ENCODE measurements at regions not wholly inside any gene's neighbourhood (a gene's known extent, or its start where the extent isn't known, plus 50 kb on each side); places are given as distances from the start of the nearest gene placed in this dataset.

DNA sequence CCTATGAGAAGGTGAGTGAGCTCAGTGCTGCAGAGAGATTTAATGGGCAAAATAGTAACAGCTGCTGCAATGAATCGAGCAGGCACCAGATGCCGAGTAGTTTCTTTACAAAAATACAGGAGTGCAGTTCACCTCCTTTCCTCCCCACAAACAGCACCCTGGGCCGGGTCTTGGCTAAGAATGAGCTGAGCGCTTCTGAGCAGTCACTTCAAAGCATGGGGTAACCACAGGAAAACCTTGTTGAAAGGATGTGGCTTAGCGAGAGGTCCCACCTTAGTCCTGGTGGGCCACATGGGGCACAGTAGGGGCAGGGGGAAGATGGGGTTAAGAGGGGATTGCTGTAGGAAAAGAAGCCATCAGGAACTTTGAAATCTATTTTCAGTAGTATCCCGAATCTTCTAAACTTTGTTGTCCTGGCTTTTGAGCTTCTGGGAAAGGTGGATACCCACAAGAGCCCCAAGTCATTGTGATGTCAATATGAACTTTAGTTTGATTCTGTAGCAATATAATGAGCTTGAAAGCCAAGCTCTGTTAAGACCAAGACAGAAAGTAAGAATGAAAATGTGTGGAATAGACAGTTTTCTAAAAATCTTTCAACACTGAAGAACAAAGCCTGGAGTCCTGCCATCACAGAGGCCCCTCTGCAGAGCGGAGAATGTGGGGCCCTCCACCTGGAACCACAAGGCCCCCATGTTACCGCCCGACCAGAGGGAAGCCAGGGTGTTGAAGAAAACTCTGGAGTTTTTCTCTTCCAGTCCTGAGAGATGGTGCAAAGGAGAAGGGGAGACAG, 101.0 kb upstream of the ZNF236 start:
- no peak for DNase-seq (ENCODE audit: low read depth)
- Histone ChIP-seq H3K27me3 (ENCODE audit: control insufficient read depth, insufficient read depth, low read length) (no peaks in the 10 kb centered on the region), H3K36me3 (ENCODE audit: control insufficient read depth, insufficient read depth, low read length) (no peaks in the 10 kb centered on the region), H3K4me3 (ENCODE audit: low read depth, low read length) (no peak overlapping the region)
- POLR2A ChIA-PET = no interaction called here
- CTCF ChIA-PET = interaction anchor here (3.5 kb wide), 1 partner anchor 12 kb away, joined by 15 read pairs; no protein-coding TSS in a partner anchor
- TF ChIP-seq, protein P1, sequence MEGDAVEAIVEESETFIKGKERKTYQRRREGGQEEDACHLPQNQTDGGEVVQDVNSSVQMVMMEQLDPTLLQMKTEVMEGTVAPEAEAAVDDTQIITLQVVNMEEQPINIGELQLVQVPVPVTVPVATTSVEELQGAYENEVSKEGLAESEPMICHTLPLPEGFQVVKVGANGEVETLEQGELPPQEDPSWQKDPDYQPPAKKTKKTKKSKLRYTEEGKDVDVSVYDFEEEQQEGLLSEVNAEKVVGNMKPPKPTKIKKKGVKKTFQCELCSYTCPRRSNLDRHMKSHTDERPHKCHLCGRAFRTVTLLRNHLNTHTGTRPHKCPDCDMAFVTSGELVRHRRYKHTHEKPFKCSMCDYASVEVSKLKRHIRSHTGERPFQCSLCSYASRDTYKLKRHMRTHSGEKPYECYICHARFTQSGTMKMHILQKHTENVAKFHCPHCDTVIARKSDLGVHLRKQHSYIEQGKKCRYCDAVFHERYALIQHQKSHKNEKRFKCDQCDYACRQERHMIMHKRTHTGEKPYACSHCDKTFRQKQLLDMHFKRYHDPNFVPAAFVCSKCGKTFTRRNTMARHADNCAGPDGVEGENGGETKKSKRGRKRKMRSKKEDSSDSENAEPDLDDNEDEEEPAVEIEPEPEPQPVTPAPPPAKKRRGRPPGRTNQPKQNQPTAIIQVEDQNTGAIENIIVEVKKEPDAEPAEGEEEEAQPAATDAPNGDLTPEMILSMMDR (IDR thresholded peaks at IDR 0.05; ENCODE audit: insufficient read depth, low read depth, low read length) = no peak

DNA sequence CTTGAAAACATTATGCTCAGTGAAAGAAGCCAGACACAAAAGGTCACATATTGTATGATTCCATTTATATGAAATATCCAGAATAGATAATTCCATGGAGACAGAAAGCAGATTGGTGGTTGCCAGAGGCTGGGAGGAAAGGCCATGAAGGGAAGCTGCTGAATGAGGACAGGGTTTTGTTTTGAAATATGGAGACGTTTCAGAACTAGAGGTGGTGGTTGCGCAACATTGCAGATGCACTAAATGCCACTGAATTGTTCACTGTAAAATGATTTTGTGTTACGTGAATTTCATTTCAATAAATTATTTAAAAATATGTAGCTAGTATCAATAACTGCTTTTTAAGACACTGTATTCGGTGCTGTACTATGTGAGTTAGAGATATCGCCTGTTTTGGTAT, 101.7 kb upstream of the ZNF236 start:
- Histone ChIP-seq H3K27me3 (ENCODE audit: control insufficient read depth, insufficient read depth, low read length) (no peaks in the 10 kb centered on the region), H3K36me3 (ENCODE audit: control insufficient read depth, insufficient read depth, low read length) (no peaks in the 10 kb centered on the region), H3K4me3 (ENCODE audit: low read depth, low read length) (no peak overlapping the region)
- POLR2A ChIA-PET = no interaction called here
- no peak for DNase-seq (ENCODE audit: low read depth)
- TF ChIP-seq, protein P1 (IDR thresholded peaks at IDR 0.05; ENCODE audit: insufficient read depth, low read depth, low read length) = no peak
- CTCF ChIA-PET = interaction anchor here (3.5 kb wide), 1 partner anchor 11 kb away, joined by 15 read pairs; no protein-coding TSS in a partner anchor

DNA sequence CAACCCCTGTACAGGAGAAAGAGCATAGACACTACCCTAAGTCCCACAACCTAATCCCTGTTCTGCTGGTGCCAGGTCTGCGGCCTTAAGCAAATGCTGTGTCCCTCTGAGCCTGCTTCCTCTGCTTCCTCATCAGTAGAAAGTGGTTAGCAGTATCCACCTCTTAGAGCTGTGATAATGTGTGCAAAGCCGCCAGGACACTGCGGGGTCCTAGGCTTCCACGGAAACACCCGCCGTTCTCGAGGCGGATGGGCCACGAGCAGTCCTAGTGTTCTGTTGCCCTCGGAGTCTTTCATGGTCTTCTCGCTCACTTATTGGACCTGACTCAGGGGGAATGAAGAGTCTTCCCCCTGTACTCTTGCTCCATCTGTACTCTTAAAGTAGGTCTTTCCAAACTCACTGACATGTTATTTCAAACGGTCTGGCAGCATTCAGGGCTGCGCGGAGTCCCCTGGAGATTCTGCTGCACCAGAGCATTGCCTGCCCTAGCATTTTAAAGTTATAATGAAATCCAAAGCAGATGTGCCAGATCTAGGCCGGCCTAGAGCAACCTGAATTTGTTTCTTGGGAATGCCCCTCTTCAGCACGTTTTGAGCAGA, 107.2 kb upstream of the ZNF236 start:
- CTCF ChIA-PET = no interaction called here
- POLR2A ChIA-PET = no interaction called here
- no peak overlapping the region for H3K4me3 ChIP-seq (ENCODE audit: low read depth, low read length)
- no peaks in the 10 kb centered on the region for H3K27me3 ChIP-seq (ENCODE audit: control insufficient read depth, insufficient read depth, low read length)
- TF ChIP-seq, protein P1 (IDR thresholded peaks at IDR 0.05; ENCODE audit: insufficient read depth, low read depth, low read length) = no peak
- no peaks in the 10 kb centered on the region for H3K36me3 ChIP-seq (ENCODE audit: control insufficient read depth, insufficient read depth, low read length)
- no peak for DNase-seq (ENCODE audit: low read depth)

DNA sequence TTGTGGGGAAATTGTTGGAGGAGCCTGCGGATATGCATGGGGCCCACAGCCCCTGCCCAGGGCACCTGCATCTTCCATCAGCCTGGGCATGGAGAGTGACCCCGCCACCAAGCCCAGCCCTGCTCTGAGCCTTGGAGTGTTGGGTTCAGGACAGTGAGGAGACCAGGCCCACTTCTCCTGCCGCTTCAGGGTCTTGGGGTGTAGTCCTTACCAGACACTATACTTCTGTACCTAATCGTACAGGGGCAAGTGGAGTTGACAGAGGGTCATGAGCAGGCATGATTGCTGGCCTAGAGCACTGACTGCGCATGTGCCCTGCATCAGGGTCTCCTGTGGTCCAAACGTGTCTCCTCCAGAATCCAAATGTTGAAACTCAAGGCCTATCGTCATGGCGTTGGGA, 108.9 kb upstream of the ZNF236 start:
- ChIA-PET CTCF (no interaction called here), POLR2A (no interaction called here)
- Histone ChIP-seq H3K36me3 (ENCODE audit: control insufficient read depth, insufficient read depth, low read length) (no peaks in the 10 kb centered on the region), H3K4me3 (ENCODE audit: low read depth, low read length) (no peak overlapping the region), H3K27me3 (ENCODE audit: control insufficient read depth, insufficient read depth, low read length) (no peaks in the 10 kb centered on the region)
- TF ChIP-seq, protein P1 (IDR thresholded peaks at IDR 0.05; ENCODE audit: insufficient read depth, low read depth, low read length) = no peak
- no peak for DNase-seq (ENCODE audit: low read depth)

DNA sequence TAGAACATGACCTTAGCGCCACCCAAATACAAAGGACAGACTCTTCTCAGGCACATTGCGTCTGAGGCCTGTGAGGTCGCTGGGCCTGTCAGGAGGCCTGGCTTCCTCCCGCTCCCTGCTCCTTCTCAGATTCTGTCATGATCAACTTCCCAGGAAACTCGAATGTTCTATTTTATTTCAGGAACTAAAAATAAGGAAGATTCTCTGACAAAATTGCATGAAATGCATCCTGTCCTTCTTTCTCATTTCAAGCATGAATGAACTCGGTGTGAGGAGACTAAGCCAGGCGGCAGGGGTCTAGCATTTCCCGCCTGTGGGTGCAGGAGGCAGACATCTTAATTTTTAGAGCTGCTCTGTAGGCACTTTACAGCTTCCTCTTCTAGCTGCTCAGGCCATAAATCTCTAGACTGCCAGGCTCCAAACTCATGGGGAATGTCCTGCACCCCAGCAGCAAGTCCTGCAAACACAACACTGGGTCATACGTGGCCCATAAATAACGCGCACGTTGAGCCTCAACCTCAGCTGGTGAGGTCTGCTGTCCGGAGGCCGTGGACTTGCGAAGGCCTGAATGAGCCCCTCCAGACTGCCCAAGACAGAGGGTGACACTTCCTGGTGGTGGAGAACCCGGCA, 109.7 kb upstream of the ZNF236 start:
- POLR2A ChIA-PET = no interaction called here
- CTCF ChIA-PET = interaction anchor here (0.6 kb wide), 1 partner anchor 32 kb away, joined by 3 read pairs; no protein-coding TSS in a partner anchor

More for the DNA sequence above, 109.7 kb upstream of the ZNF236 start:
- Histone ChIP-seq H3K36me3 (ENCODE audit: control insufficient read depth, insufficient read depth, low read length) (no peaks in the 10 kb centered on the region), H3K27me3 (ENCODE audit: control insufficient read depth, insufficient read depth, low read length) (no peaks in the 10 kb centered on the region), H3K4me3 (ENCODE audit: low read depth, low read length) (no peak overlapping the region)
- no peak for DNase-seq (ENCODE audit: low read depth)
- TF ChIP-seq, protein P1 (IDR thresholded peaks at IDR 0.05; ENCODE audit: insufficient read depth, low read depth, low read length) = no peak

Measured in BJ (cell line).